SU-DHL-6 (cell line): ENCODE measurements at regions not wholly inside any gene's neighbourhood (a gene's known extent, or its start where the extent isn't known, plus 50 kb on each side); places are given as distances from the start of the nearest gene placed in this dataset.

Source experiments
- CTCF ChIP-seq: fragments of 200-600 bp; sonication (generic); IDR thresholded peaks from one replicate; pipeline ENCODE4 v1.5.1; 2017; ENCODE audit warnings: antibody characterized with exemption, mild to moderate bottlenecking, low read length, moderate library complexity; ENCODE audit not compliant: insufficient read depth, poor library complexity, severe bottlenecking
- EZH2phosphoT487 ChIP-seq: fragments of 200-600 bp; sonication (generic), shearing (Covaris generic); conservative IDR thresholded peaks from 2 replicates; pipeline ENCODE4 v1.6.1; 2018; ENCODE audit warnings: mild to moderate bottlenecking, antibody characterized with exemption, low read length, moderate library complexity, mixed read lengths

GRCh38 chr1:191134796-191135195, 657.1 kb upstream of the BRINP3 start:
- no peak for TF ChIP-seq CTCF
- TF ChIP-seq EZH2phosphoT487 = no peak
